Activated naive CD4-positive, alpha-beta T cell treated with anti-CD3 and anti-CD28 coated beads, Interleukin-2, amount 10 ng/mL, durations not matched to agents 7 days and 5 days (primary cell): ENCODE measurements at regions not wholly inside any gene's neighbourhood (a gene's known extent, or its start where the extent isn't known, plus 50 kb on each side); places are given as distances from the start of the nearest gene placed in this dataset.

Experiments
- CTCF ChIA-PET: fragments of 350-600 bp; sonication (Branson Sonifier 250); formaldehyde crosslinking; loops from one replicate; lab custom pipeline; 2021; ENCODE audit warnings: antibody characterized with exemption; lab: Charles Lee
- DNase-seq: peaks from one replicate; pipeline ENCODE4 v3.0.0-alpha.2; 2020
- H3K27ac Mint-ChIP-seq: one replicate; pipeline ENCODE4 v1.8.0; 2021; ENCODE audit warnings: mild to moderate bottlenecking, moderate library complexity, mixed read lengths
- H3K27me3 Mint-ChIP-seq: one replicate; pipeline ENCODE4 v1.8.0; 2021; ENCODE audit warnings: mild to moderate bottlenecking, mixed read lengths
- H3K36me3 Mint-ChIP-seq: one replicate; pipeline ENCODE4 v1.8.0; 2021; ENCODE audit warnings: mixed read lengths
- H3K4me1 Mint-ChIP-seq: one replicate; pipeline ENCODE4 v1.8.0; 2021; ENCODE audit warnings: mixed read lengths
- H3K4me3 Mint-ChIP-seq: one replicate; pipeline ENCODE4 v1.8.0; 2021; ENCODE audit warnings: mild to moderate bottlenecking, moderate library complexity, mixed read lengths
- H3K9me3 Mint-ChIP-seq: one replicate; pipeline ENCODE4 v1.8.0; 2021; ENCODE audit warnings: mixed read lengths

DNA sequence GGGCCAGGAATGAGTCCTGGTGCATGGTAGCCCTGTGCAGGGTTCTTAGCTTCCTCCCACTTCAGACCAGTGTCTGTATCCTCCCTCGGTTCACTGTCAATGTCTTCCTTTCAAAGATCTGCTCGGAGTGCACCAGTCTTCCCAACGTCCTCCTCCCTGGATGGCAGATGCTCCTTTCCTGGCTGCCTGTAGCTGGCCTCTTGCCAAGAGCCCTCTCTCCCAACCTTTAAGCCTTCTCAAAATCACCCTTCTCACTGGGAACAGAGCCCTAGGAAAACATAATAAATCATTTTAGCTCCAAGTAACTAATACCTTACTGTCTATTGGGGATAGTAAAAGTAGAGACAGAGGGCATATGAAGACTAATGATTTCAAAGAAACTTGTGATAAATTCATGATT, 490.6 kb downstream of the CCSER2 start:
- Mint-ChIP-seq H3K36me3 (no peaks in the 10 kb centered on the region), H3K27ac (no peak overlapping the region), H3K4me1 (no peaks in the 10 kb centered on the region), H3K4me3 (no peak overlapping the region), H3K9me3 (no peaks in the 10 kb centered on the region), H3K27me3 (no peaks in the 10 kb centered on the region)
- DNase-seq = no peak
- CTCF ChIA-PET = no interaction called here

DNA sequence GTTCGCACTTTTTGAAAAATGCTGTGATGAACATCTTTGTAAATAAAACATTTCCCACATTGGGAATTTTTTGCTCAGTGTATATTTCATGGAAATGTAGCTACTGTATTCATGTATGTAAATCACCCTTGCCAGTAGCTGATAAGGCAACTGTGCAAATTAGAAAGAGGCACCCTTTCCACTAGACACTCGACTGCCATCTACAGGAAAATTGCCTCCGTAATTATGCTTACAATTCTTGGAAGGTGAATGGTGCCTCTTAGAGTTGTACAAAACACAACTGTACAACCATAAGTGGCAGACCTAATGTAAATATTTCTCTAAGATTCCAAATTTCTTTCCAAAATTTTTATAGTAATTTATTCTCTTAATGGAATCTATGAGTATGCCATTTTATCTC, 491.7 kb downstream of the CCSER2 start:
- no peak for DNase-seq
- no peaks in the 10 kb centered on the region for H3K4me1 Mint-ChIP-seq
- no peak overlapping the region for H3K4me3 Mint-ChIP-seq
- CTCF ChIA-PET = interaction anchor here (0.6 to 1.4 kb wide), 2 partner anchors 37 to 39 kb away, joined by 3 read pairs; no protein-coding TSS in a partner anchor
- no peaks in the 10 kb centered on the region for H3K36me3 Mint-ChIP-seq
- H3K9me3 Mint-ChIP-seq = no peaks in the 10 kb centered on the region
- no peaks in the 10 kb centered on the region for H3K27me3 Mint-ChIP-seq
- H3K27ac Mint-ChIP-seq = no peak overlapping the region

DNA sequence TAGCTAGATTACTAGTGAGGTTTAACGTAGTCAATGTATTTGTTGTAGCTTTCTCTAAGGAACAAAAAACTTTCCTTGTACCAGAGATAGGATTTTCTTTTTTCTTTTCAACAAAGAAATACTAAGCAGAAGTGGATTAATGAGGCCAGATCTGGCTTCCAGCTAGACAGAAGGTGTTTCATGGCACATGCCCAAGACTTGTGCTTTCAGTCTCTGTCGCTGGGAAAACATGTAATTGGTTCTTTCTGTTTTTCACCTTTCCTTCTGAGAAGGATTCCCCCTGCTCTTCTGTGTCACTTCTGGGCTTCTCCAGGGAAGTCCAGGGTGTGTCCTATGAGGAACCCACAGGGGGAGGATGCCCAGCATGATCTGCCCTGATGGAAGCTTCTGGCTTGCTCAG, 492.2 kb downstream of the CCSER2 start:
- no peak overlapping the region for H3K4me3 Mint-ChIP-seq
- no peaks in the 10 kb centered on the region for H3K9me3 Mint-ChIP-seq
- CTCF ChIA-PET = interaction anchor here (1.4 kb wide), 1 partner anchor 37 kb away, joined by 3 read pairs; no protein-coding TSS in a partner anchor
- H3K4me1 Mint-ChIP-seq = no peaks in the 10 kb centered on the region
- H3K27ac Mint-ChIP-seq = no peak overlapping the region
- H3K36me3 Mint-ChIP-seq = no peaks in the 10 kb centered on the region
- DNase-seq = no peak
- no peaks in the 10 kb centered on the region for H3K27me3 Mint-ChIP-seq

DNA sequence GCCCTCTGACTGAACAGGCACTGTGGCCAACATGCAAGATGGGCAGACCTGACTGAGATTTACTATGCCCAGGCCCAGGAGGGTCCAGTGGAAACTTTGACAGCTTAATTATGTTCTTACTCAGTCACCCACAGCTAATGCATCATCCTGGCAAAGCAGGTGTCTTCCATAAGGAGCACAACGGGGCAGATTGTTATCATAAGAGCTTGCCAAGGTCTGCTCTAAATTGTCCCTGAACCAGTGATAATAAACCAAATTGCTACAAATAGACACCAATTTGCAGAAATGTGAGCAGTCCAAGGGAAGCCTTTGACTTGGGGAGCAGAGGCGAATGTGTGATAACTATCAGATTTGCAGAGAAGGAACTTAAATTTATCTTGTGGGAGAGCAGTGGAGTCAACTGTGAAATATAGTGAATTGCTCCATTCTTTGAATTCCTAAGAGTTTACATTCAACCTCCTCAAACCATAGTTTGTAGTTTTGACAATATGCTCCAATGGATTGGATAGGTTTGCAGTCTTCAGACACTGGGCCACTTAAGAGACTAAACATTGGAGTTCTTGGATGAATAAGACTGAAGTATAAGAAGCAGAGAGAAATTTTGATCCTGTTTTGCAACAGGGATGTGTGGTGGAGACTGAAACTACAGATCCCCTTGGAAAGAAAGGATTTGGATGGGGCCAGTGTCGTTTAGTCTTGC, 494.7 kb downstream of the CCSER2 start:
- H3K36me3 Mint-ChIP-seq = no peaks in the 10 kb centered on the region
- DNase-seq = no peak

DNA sequence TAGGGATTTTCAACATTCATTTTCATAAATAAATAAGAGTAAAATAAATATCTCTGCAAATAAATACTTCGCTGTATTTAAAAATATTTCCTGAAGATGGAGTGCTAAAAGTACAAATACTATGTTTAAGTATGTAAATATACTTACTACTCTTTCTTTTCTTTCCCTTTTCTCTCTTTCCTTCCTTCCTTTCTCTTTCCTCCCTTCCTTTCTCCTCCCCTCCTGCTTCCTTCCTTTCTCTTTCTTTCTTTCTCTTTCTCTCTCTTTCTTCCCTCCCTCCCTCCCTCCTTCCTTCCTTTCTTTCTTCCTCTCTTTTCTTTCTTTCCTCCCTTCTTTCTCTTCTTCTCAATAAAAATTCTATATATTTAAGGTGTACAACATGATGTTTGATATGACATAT, 496.1 kb downstream of the CCSER2 start:
- Mint-ChIP-seq H3K27ac (no peak overlapping the region), H3K36me3 (no peaks in the 10 kb centered on the region), H3K4me3 (no peak overlapping the region), H3K9me3 (no peaks in the 10 kb centered on the region), H3K4me1 (no peaks in the 10 kb centered on the region), H3K27me3 (no peaks in the 10 kb centered on the region)
- DNase-seq = no peak
- CTCF ChIA-PET = no interaction called here

More for the DNA sequence above, 494.7 kb downstream of the CCSER2 start:
- Mint-ChIP-seq H3K27ac (no peak overlapping the region), H3K4me3 (no peak overlapping the region), H3K9me3 (no peaks in the 10 kb centered on the region), H3K4me1 (no peaks in the 10 kb centered on the region), H3K27me3 (no peaks in the 10 kb centered on the region)
- CTCF ChIA-PET = no interaction called here

DNA sequence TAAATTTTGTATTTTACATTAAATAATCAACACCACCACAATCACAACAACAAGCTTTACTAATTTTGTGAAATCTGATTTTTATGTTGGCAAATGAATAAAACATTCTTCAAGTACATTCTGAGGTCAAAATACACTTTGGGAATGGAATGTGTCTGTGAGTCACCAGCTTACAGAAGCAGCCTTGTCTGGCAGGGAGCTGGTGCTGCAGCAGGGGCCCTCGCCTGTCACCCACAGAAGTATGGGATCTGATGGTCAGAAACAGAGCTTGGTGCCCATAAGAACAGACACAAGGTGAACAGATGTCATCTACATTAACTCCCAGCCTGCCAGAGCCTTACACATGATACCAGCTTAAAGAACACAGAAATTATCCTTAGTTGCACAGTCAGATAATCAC, 496.9 kb downstream of the CCSER2 start:
- no peaks in the 10 kb centered on the region for H3K27me3 Mint-ChIP-seq
- H3K36me3 Mint-ChIP-seq = no peaks in the 10 kb centered on the region
- H3K27ac Mint-ChIP-seq = no peak overlapping the region
- no peaks in the 10 kb centered on the region for H3K9me3 Mint-ChIP-seq
- DNase-seq = no peak
- H3K4me3 Mint-ChIP-seq = no peak overlapping the region
- no peaks in the 10 kb centered on the region for H3K4me1 Mint-ChIP-seq
- CTCF ChIA-PET = no interaction called here

DNA sequence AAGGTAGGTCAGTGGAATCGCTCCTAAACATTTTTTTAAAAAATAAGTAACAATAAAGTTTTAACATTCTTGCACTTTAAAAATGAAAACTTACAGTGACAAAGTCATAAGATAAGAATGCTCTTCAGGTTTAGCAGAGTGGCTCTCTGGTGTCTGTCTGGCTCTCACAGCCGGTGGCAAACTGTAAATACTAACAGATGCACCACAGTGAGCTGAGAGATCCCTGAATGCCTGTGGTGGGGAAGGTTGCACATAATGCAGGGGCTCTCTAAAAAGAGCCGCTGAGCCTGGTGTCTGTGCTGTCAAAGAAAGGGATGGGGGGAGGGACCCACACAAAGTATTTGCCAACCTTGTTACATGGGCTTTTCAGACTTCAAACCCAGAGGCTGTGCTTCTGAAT, 498.3 kb downstream of the CCSER2 start:
- H3K27ac Mint-ChIP-seq = no peak overlapping the region
- H3K4me3 Mint-ChIP-seq = no peak overlapping the region
- H3K4me1 Mint-ChIP-seq = no peaks in the 10 kb centered on the region
- no peaks in the 10 kb centered on the region for H3K36me3 Mint-ChIP-seq
- H3K27me3 Mint-ChIP-seq = no peaks in the 10 kb centered on the region
- CTCF ChIA-PET = no interaction called here
- DNase-seq = no peak
- H3K9me3 Mint-ChIP-seq = no peaks in the 10 kb centered on the region

DNA sequence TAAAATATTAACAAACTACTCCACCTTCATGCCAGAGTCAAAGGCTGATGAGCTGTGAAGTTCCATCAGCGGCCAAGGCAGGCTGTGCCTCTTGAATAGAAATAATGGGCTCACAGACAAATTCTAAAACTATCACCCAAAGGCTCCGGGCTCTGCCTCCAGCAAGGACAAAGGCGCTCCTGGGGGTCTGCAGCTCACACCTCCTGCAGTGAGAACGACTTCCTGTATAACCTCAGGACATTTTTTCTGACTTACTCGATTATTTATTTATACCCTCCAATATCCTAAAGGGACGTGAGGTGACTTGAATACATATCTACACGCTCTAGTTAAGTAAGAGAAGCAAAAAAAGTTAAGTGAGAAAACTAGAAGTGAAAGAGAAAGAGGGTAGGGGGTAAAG, 500.7 kb downstream of the CCSER2 start:
- no peak for DNase-seq
- CTCF ChIA-PET = no interaction called here
- Mint-ChIP-seq H3K9me3 (no peaks in the 10 kb centered on the region), H3K27ac (no peak overlapping the region), H3K36me3 (no peaks in the 10 kb centered on the region), H3K27me3 (no peaks in the 10 kb centered on the region), H3K4me3 (no peak overlapping the region), H3K4me1 (no peaks in the 10 kb centered on the region)

DNA sequence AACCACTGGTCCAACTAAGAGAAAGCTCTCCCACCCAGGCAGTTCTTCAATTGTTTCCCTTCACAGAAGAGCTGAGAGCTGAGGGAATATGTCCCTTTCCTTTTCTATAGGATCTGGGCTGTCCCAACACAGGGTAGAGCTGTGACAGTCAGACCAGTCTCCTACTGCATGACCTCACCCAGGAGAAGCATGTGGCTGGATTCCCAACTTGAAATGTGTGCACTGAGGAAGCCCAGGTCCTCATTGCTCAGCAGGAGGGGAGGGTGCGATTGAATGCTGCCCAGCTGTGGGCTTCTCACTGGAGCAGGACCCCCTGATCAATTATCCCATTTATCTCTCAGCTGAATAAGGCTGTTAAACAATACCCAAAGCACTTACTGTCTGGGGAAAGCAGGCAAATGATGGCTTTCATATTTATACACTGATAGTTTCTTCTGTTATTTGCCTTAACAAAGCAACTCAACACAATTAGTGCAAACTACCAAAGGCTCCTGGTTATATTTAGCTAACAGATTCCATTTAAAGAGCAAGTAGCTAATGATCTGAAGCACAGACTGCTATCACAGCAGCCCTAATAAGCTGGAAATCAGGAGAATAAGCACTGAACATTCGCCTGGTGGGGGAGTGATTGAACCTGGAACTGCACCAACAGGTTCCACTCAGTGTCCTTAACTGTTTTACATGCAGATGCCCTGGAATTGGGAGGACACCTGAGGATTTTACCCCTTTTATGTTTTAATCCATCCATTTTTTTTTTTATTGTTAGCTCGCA, 508.8 kb downstream of the CCSER2 start:
- no peaks in the 10 kb centered on the region for H3K27me3 Mint-ChIP-seq
- no peaks in the 10 kb centered on the region for H3K4me1 Mint-ChIP-seq
- no peaks in the 10 kb centered on the region for H3K36me3 Mint-ChIP-seq
- CTCF ChIA-PET = no interaction called here
- no peak for DNase-seq
- H3K4me3 Mint-ChIP-seq = no peak overlapping the region
- H3K9me3 Mint-ChIP-seq = no peaks in the 10 kb centered on the region
- H3K27ac Mint-ChIP-seq = no peak overlapping the region

DNA sequence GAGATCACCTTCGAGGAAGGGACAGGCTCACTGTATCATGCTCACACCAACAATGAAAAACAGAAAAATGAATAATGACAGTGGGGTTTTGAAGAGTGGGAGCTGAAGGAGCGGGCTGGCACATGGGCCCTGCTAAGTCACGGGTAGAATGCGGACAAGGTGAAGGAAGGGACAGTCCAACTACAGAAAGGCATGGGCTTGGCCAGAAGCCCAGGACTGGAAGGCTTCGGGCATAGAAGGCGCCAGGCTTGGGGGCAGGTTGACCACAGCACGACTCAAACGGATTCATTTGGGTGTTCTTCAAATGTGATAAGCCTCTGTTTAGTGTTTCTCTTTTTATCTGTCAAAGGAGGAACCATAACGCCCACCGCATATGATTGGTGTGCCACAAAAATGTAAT, 509.5 kb downstream of the CCSER2 start:
- Mint-ChIP-seq H3K27me3 (no peaks in the 10 kb centered on the region), H3K4me1 (no peaks in the 10 kb centered on the region), H3K4me3 (no peak overlapping the region), H3K36me3 (no peaks in the 10 kb centered on the region), H3K9me3 (no peaks in the 10 kb centered on the region), H3K27ac (no peak overlapping the region)
- CTCF ChIA-PET = no interaction called here
- DNase-seq = no peak

DNA sequence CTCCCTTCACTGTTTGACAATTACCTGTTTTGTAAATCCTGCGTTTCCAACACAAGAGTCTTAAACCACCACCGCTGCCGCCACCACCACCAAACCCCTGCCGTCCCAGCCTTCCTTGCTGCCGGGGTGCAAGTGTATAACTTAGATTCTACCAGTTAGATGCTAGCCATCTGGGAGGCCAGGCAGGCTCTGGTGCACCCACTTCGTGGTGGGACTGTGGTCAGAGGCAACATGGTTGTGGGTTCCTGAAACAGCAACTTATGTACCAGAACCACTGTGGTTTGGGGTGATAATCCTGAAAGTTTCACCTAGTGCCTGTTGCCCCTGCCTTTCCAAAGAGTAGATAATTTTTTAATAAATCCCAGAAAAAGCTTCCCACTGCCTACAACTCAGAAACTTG, 510.5 kb downstream of the CCSER2 start:
- Mint-ChIP-seq H3K27me3 (no peaks in the 10 kb centered on the region), H3K4me3 (no peak overlapping the region), H3K36me3 (no peaks in the 10 kb centered on the region), H3K4me1 (no peaks in the 10 kb centered on the region), H3K27ac (no peak overlapping the region), H3K9me3 (no peaks in the 10 kb centered on the region)
- CTCF ChIA-PET = no interaction called here
- DNase-seq = no peak

DNA sequence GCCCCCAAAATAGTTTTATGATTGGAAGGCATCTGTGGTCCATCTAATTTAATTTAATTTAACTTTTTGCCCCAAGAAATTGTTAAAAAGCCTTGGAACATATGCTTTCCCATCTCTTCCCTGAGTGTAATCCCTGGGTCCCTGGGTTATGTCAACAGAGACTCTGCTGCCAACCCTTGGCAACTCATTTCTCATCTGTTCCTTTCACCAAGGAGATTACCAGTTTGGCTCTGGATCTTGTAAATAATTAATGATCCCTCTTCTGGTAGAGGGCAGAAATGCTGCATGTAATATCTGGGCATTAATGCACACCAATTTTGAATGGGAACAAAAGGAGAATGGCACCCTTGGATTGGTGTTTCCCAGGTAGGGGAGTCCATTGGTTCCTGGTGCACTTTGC, 514.2 kb downstream of the CCSER2 start:
- Mint-ChIP-seq H3K36me3 (no peaks in the 10 kb centered on the region), H3K27me3 (no peaks in the 10 kb centered on the region), H3K9me3 (no peaks in the 10 kb centered on the region), H3K27ac (no peak overlapping the region), H3K4me3 (no peak overlapping the region), H3K4me1 (no peaks in the 10 kb centered on the region)
- CTCF ChIA-PET = no interaction called here
- DNase-seq = no peak

DNA sequence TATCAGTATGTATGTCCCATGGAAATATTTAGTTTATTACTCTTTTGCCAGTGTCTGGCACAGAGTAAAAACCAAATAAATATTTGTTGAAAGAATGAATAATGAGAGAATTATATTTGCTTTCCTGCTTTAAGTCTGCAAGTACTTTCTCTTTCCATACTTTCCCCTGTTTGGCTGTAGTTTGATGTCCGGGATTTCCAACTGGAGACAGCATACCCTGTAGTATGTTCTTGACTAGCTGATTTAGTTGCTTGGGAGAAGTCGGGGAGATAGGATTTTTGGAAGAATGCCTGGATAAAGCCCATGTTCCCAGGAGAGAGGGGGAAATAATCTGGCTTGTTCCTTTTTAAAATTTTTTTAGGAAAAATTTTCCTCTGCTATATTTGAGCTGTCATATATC, 516.1 kb downstream of the CCSER2 start:
- Mint-ChIP-seq H3K4me3 (no peak overlapping the region), H3K4me1 (no peaks in the 10 kb centered on the region), H3K27ac (no peak overlapping the region), H3K36me3 (no peaks in the 10 kb centered on the region), H3K9me3 (no peaks in the 10 kb centered on the region), H3K27me3 (no peaks in the 10 kb centered on the region)
- CTCF ChIA-PET = interaction anchor here (1.1 kb wide), 1 partner anchor 129 kb away, joined by 3 read pairs; no protein-coding TSS in a partner anchor
- no peak for DNase-seq

DNA sequence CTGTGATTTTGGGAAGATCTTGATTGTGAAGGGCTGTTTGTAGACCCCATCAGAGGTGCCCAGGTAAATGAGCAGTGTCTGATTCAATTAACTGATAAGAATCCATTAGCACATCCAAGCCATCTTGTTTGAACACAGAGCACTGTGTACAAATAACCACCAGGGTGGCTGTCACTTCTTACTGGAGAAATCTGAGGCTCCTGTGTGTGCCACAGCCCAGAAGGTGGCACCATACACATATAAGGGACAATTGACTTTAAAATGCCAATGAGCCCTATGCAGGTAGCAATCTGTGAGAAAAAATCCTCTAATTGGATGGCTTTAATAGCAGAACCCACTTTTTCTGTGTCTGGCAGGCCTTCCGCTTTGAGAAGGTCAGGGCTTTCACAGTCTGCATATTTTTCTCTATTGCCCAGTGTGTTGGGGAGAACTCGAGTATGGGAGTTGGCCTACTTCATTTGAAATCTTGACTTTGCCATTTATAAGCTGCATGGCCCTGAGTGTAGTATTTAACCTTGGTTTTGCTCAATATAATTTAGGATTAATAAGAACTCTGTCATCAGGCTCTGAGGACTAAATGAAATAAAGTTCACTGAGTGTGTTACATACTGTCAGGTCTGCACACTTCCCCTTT, 517.4 kb downstream of the CCSER2 start:
- no peaks in the 10 kb centered on the region for H3K4me1 Mint-ChIP-seq
- CTCF ChIA-PET = no interaction called here
- no peak overlapping the region for H3K4me3 Mint-ChIP-seq
- no peaks in the 10 kb centered on the region for H3K27me3 Mint-ChIP-seq
- no peak overlapping the region for H3K27ac Mint-ChIP-seq
- no peak for DNase-seq
- H3K36me3 Mint-ChIP-seq = no peaks in the 10 kb centered on the region
- H3K9me3 Mint-ChIP-seq = no peaks in the 10 kb centered on the region
